ENCODE measurements at regions not wholly inside any gene's neighbourhood (a gene's known extent, or its start where the extent isn't known, plus 50 kb on each side); places are given as distances from the start of the nearest gene placed in this dataset.

DNA sequence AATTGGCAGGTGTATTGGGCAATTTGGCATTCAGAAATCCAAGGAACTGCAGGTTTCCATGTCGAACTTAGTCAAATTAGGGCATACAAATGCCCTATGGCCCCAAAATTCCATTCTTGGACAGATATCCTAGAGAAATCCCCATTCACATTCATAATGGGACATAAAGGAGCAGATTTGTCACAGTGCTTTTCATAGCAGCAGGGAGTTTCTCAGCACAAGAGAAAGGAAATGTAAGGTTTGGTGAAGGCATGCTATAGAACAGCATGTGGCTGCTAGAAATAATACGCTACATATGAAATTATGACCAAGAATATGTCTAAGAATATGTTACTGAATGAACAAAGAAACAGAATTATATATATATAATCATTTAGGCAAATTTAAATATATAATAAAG lies 437.5 kb upstream of the BOD1L1 start:
- DNase-seq: no peak

DNA sequence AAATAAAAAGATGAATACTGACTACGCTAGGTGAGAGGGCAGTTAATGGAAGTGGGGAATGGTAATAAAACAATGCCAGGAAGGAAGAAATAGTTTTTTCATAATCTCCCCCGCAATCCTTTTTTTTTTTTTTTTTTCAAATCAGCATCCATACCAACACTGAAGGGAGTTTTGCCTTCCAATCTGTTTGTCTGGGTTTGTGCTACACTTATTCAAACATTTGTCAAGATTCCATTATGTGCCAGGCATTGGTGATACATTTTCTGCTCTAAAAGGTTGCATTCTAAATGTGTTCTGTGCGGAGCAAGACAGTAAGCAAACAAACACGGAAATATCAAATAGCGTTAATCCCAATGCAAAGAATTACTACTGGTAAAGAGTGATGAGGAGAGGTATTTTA lies 437.9 kb upstream of the BOD1L1 start:
- no peak for DNase-seq

DNA sequence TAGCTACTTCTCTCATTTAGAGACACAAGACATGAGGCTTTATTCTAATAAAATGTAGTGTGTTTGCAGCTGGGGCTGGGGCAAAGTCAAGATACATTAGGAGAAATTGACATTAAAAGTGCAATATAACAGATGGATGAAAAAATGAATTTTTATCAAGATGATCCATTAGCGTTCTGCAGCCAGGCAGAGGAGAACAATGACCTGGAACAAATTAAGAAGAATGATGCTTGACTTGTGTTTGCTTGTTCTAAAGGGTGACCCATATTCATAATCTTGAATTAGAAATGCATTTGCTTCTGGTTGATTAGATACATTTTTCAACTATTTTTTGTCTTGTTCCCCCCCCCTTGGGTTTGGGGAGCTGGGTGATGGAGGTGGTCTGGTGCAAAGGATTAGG lies 439.5 kb upstream of the BOD1L1 start:
- no peak for DNase-seq

- DNase-seq: no peak
Measured at GRCh38 chr4:14069886-14070285, 442.4 kb upstream of the BOD1L1 start.

GRCh38 chr4:14070289-14070880 lies 442.9 kb upstream of the BOD1L1 start:
- no peak for DNase-seq

- no peak for DNase-seq
Measured at GRCh38 chr4:14072506-14072905, 445.0 kb upstream of the BOD1L1 start.

DNA sequence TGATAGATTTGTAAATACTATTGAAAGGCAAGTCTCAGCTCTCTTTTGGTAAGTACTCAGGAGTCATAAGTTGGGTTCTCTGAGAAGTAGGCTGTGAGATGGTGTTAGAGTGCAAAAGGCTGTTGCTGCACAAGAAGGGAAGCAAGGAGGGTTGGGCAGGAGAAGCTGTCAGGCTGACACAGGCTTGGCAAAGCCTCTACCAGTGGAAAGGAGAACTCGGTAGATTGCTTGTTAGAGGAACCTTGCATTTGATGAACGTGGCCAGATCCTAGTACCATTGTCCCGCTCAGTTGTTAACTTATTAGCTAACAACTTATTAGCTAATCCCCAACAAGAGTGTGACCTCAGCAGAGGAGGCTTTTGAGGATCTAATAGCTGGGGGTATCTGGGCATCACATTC lies 449.3 kb upstream of the BOD1L1 start:
- DNase-seq: no peak

- DNase-seq: no peak
Measured at GRCh38 chr4:14078326-14078725, 450.8 kb upstream of the BOD1L1 start.

DNA sequence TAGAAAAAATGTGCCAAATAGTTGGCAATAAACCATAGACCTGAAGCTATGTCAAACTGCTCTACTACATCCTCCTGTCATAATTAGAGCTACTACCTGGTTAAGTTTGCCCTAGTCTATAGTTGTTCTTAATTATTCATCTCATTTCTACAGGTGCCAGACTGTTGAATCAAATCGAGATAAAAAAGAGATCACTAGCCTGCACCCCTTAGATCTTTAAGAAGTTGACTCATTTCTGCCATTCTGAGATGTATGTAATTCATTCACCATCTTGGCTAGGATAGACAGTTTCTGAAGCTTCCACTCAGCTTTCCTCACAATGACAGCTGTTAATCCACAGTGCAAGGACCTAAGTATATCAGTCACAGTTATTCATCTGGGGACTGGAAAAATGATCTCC lies 452.1 kb upstream of the BOD1L1 start:
- no peak for DNase-seq

GRCh38 chr4:14083150-14083549 lies 455.6 kb upstream of the BOD1L1 start:
- no peak for DNase-seq

DNA sequence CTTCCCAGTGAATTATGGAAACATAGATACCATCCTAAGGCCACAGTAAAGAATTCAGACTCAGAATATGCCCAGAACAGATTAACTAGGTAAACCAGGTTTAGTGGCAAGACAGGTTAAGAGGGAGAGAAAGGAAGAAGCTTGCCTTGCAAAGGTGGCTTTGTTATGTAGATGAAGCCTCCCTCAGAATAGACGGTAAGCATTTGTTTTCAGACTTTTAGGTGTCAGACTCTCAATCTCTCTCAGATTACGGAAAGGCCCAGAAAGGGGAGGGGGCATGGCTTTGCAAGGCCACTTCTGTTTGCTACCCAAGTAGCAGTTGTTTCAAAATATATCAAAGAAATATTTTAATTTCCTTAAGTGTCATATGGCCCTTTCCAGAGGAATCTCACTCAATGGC lies 457.1 kb upstream of the BOD1L1 start:
- DNase-seq: no peak

DNA sequence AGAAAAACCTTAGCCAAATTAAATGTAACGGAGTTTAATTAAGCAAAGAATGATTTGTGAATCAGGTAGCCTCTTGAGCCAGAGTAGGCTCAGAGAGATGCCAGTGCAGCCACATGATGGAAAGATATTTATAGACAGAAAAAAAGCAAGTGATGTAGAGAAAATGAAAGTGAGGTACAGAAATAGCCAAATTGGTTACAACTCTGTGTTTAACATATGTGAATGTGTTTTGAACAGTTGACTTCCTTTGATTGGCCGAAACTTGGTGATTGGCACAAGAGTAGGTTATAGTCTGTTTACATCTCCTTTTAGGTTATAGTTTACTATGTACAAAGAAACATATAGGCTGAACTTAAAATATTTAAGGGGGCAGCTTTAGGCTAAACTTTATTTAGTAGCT lies 459.9 kb upstream of the BOD1L1 start:
- DNase-seq: no peak

GRCh38 chr4:14087921-14088320 lies 460.4 kb upstream of the BOD1L1 start:
- DNase-seq: no peak

GRCh38 chr4:14091531-14091930 lies 464.0 kb upstream of the BOD1L1 start:
- no peak for DNase-seq

- DNase-seq: no peak
Measured at GRCh38 chr4:14091966-14092365, 464.4 kb upstream of the BOD1L1 start.

- no peak for DNase-seq
Measured at GRCh38 chr4:14092741-14093140, 465.2 kb upstream of the BOD1L1 start.

DNA sequence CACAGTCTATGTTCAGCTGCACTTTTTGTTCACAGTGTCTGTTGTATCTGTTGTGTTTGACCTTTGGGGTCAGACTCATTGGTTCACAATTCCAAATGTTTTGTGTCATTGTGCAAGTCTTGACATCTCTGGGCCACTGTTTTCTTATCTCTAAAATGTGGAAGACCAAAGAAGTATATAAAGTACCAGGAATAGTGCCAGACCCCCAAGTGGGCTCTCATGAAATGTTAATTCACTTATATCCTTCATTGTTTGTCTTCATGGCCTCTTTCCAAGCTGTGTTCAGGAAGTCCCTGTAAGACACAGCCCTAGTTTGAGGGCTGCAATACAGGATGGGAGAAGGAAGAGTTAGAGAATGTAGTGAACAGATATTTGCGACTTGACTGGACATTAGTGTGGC lies 468.3 kb upstream of the BOD1L1 start:
- DNase-seq: no peak

GRCh38 chr4:14096396-14096965 lies 469.0 kb upstream of the BOD1L1 start:
- no peak for DNase-seq

- DNase-seq: no peak
Measured at GRCh38 chr4:14100349-14100748, 472.8 kb upstream of the BOD1L1 start.

- DNase-seq: no peak
Measured at GRCh38 chr4:14110407-14110806, 482.9 kb upstream of the BOD1L1 start.

DNA sequence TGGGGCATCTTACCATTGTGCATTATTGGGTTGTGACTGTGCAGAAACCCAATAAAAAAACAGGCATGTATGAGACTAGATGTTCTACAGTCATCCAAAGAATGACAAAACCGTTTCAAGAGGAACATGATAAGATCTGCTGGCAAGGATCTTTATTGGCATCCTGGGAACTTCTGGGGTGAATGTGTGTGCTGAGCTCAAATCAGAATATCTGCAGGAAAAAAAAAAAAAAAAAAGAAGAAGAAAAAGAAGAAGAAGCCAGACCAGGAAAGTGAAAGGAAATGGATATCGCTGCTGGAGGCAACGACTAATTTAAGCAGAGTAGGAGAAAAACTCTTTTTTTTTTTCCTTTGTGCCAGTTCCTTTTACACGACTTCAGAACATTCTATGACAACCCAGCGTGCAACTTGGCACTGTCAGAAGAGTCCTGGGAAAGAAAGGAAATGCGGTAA lies 484.2 kb upstream of the BOD1L1 start:
- no peak for DNase-seq

DNA sequence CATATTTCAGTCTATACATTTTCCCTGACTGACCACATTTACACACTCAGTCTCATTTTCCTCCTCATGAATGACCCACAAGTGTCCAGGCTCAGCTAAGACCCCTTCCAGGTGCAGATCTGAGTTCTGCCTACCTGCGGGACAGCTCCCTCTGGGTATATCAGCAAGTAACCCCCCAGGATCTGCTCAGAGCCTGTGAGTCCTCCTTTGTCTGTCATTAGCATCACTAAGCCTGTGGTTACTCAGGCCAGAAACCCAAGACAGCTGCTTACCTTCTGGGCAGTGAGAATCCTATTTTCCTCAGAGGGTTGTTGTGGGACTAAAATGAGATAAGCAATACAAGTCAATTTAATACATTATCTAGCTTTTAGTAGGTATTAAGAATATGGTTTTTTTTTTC lies 487.6 kb upstream of the BOD1L1 start:
- no peak for DNase-seq

GRCh38 chr4:14117575-14118238 lies 490.2 kb upstream of the BOD1L1 start:
- DNase-seq: no peak

DNA sequence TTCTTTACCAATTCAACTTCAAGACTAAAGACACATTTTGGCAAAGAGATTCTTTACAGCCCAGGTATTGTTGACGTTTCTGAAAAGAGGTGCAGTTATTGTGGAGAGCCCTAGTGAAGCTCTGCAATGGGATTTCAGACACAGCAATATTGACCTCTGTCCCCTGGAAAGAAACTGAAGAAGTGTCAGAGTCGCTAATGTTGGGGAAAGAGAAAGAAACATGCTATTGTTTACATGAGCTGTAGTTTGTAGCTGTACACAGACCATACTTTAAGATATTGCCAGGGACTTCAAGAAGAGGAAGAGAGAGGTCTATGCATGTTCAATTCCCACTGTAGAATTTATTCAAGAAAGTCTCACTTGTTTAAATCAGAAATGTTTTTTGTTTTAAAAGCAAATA lies 497.3 kb upstream of the BOD1L1 start:
- DNase-seq: no peak

All from CD4-positive, alpha-beta T cell treated with Interleukin-4 for 4 hours (primary cell).